HG03135 (cell line): ENCODE measurements at regions not wholly inside any gene's neighbourhood (a gene's known extent, or its start where the extent isn't known, plus 50 kb on each side); places are given as distances from the start of the nearest gene placed in this dataset.
"Not testable (repeated sequence)": the region's sequence is repeated elsewhere in the genome, so short reads cannot be mapped to it uniquely, and the experiment has no call there.

Source experiments
- ATAC-seq: cut with Tn5 transposase; IDR thresholded peaks from one replicate; pipeline ENCODE4 v1.9.1; 2021; ENCODE audit warnings: mild to moderate bottlenecking, moderate library complexity; ENCODE audit not compliant: unreplicated experiment

DNA sequence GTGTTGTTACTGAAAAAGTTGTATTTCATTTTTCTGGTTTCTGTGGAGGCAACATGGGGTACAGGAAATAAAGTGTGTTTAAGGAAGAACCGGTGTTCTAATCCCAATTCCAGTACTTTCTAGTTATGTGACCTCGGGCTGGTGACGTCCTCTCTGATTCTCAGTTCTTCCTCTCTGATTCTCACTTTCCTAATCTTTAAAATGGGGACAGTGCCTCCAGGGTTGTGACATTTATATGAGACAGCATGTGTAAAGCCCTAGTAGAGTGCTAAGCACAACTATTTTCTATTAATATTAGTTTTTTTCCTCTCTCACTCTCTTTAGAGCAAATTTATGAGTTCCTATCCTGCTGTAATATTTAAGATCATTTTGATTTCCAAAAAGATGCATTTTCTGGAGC, 50.9 kb upstream of the PTPDC1 start:
- ATAC-seq, result no peak

DNA sequence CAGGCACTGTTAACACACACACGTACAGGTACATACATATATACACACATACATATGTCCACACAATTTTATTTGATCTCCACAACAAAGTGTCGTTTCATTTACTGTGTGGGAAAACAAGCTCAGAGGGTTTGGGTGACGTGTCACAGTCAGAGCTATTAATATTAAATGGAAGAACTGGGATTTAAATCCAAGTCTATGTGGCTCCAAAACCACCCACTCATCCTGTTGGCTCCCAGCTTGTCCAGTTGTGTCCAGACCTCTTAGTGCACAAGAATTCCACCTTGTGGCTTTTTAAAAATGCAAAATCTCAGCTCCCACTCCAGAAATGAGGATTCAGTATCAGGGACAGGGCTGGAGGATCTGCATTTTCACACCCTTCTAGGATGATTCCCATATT, 52.3 kb upstream of the PTPDC1 start:
- no peak for ATAC-seq

DNA sequence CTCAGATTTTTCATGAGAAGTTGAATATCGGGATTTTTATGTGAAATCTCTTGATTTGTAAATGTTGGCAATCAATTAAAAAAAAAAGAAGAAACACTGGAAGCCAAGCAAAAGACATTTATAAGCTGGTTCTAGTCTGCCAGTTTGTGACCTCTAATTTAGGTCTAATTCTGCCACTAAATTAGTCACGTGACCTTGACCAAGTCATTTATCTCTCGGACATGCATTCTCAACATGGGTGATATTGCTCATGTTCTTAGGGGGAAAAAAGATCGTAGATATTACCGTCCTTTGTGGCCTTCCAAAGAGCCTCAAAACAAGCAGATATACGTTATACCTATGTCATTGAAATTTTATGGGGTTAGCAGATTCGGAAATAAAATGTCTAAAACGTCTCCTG, 52.9 kb upstream of the PTPDC1 start:
- ATAC-seq, result no peak

GRCh38 chr9:94030318-94031179, 53.7 kb upstream of the PTPDC1 start:
- peak; percentile 99 for ATAC-seq

- ATAC-seq, result no peak
Measured at GRCh38 chr9:94029932-94030317, 54.3 kb upstream of the PTPDC1 start.

GRCh38 chr9:94026816-94027215, 57.4 kb upstream of the PTPDC1 start:
- ATAC-seq, result no peak

- ATAC-seq, result not testable (repeated sequence)
Measured at GRCh38 chr9:94022476-94022875, 61.8 kb upstream of the PTPDC1 start.

GRCh38 chr9:94020836-94021235, 63.4 kb upstream of the PTPDC1 start:
- not testable (repeated sequence) for ATAC-seq

DNA sequence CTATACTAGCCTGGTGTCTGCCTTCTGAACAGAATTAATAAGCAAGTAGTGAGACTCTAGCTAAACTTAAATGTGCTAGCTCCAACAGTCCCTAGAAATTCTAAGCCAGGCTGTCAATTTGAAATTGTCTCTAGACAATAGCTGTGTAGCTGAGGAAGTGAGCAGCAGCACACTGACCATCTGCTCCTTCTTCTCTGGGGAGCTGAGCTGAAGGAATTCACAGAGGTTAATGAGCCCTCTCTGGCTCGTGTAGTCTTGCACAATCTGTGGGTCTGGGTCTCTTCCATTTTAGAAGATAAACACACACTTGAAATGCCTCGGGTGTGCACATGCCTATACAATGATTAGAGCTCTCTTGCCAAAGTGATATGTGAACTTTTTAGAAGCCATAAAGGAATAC, 63.5 kb upstream of the BARX1 start:
- no peak for ATAC-seq

- ATAC-seq, result no peak
Measured at GRCh38 chr9:94017939-94018531, 62.9 kb upstream of the BARX1 start.

DNA sequence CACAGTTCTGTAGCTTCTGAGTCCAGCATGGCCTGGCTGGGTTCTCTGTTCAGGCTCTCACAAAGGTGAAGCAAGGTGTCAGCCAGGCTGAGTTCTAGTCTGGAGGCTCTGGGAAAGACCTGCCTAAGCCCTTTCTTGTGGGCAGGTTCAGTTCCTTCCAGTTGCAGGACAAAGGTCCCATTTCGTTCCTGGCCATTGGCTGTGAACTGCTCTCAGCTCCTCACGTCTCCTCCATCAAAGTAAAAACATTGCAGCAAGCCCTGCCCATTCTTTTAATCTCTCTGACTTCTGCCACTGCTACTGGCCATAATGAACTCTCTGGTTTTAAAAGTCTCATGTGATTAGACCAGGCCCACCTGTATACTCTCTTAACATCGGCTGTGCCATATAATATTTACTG, 61.6 kb upstream of the BARX1 start:
- no peak for ATAC-seq

DNA sequence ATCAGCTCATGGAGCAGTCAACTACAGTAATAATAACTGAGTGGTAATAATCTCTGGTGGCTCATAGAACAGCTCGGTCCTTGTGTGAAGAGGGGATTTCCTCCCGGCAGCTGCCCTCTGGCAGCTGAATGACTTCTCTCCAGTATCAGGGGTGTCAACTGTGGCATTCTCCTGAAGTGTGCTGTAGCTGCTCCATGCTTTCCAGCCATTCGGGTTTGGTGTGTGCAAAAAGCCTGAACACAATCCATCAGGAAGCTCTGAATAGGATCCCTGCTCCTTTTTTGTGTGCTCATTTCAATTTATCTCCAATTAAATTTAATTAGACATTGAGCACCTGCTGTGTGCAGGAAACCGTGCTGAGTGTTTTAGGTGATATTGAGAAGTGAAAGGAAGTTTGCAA, 59.8 kb upstream of the BARX1 start:
- no peak for ATAC-seq

DNA sequence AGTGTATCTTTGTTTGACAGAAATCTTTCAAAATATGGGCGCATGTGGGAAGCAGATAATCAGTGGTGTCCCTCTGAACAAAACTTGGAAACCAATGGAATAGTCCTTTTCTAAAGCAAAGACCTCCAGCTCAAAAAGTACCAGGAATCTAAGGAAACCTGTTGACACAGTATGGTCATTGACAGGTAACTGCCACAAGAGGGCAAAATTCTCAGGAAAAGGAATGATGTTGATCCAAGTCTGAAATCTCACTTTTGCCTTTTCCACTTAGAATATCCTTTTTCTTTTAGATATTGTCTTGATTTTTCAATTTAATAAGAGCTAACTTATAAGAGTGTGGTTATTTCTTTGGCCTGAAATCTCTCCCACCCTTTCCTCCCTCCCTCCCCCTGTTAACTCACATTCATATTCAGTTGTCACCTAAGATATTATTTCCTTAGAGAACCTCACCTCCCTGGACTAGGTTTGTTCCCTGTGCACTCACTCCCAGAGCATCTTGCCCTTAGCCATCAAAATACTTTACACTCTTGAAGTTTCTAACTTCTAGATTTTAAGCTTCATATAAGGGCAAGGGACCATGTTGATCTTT, 59.0 kb upstream of the BARX1 start:
- no peak for ATAC-seq

DNA sequence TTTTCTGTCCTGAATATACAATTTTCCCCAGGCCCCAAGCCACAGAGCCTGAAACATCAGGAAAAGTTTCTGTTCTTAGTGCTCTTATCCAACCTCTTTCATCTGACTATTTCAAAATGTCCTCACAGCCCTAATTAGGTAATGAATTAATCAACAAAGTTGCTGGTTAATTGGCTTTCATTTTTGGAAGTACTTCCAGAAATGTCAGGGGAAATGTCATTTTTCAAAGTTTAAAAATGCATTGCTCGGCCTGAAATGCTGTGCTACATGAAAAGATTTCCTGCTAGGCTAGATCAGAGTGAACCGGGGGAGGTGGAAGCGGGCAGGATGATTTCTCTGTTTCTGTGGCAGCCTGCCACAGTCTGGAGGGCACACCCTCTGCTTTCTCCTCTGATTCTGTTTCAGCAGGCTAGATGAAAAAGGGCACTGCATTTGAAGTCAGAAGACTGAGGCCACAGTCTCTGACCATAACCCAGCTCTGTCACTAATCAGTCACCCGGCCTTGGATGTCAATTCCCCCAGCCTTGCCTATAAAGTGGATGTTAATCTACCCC, 55.9 kb upstream of the BARX1 start:
- ATAC-seq, result no peak

DNA sequence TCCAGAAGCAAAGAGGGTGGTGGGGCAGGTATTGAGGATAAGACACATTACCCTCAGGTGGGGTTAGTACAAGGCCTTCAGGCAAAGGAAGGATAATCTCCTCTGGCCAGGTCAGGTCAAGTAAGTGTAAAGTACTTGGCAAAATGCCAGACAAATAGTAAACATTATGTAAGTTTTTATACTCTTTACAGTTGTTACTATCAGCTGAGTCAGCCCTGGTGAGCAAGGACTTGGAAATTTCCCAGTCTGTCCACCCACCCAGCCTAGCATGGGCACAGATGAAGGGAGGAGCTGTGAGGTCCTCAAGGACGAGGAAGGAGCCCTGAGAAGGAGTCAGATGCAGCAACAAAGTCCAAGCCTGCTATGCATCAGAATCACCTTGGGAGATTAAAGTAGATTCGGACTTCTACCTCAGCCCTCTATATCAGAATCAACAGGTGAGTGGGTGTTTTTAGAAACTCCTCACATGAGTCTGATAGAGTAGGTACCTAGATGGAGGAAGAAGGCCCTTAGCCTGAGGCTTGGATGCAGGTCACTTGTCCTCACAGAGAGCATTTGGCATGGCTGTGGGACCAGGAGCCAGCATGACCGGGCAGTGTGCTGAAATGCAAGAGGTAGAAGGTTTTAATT, 50.2 kb upstream of the BARX1 start:
- ATAC-seq, result no peak
